HCT116 (cell line): ENCODE measurements at regions not wholly inside any gene's neighbourhood (a gene's known extent, or its start where the extent isn't known, plus 50 kb on each side); places are given as distances from the start of the nearest gene placed in this dataset.

Source experiments
- ATAC-seq: fragments of 200-7000 bp; cut with Tn5 transposase; 2 replicates; pipeline ENCODE4 v1.9.1; 2020; ENCODE audit warnings: mild to moderate bottlenecking, moderate library complexity
- BruUV-seq: library from RNA; stranded (reverse); fragments of 400-500 nt; replicated peaks from 2 replicates; lab custom pipeline; 2021; lab: Mats Ljungman, UMichigan
- CTCF ChIA-PET: fragments of 300-600 bp; sonication (Branson Sonifier 250); formaldehyde crosslinking; loops from one replicate; lab custom pipeline; 2021; ENCODE audit warnings: antibody characterized with exemption; lab: Charles Lee
- POLR2A ChIA-PET: fragments of 300-600, 350-600 bp; sonication (Branson Sonifier 250); formaldehyde crosslinking; loops from one replicate; lab custom pipeline; 2021; ENCODE audit warnings: antibody characterized with exemption; lab: Charles Lee
- RAD21 ChIA-PET, 2 experiments: fragments of 300-600 bp; sonication (Branson Sonifier 250); formaldehyde crosslinking; loops; one replicate each; lab custom pipeline; 2023; ENCODE audit warnings: low total read pairs in 2 of 2; ENCODE audit not compliant: uncharacterized antibody in 2 of 2, unreplicated experiment in 2 of 2, low non-redundant PET in 1 of 2; lab: Charles Lee
- DNase-seq: peaks from one replicate; pipeline ENCODE4 v3.0.0-alpha.2; 2010; ENCODE audit warnings: low read depth, low spot score
- H2AFZ ChIP-seq: fragments of 200-600 bp; shearing (Covaris generic), sonication (generic); 2 replicates; pipeline ENCODE4 v1.6.1; 2017; ENCODE audit warnings: low read depth, mixed run types, mixed read lengths, antibody characterized with exemption, low read length; ENCODE audit not compliant: poor library complexity, severe bottlenecking
- H3K27ac ChIP-seq: 2 replicates; pipeline ENCODE4 v1.5.1; 2012; ENCODE audit warnings: low read depth, low read length
- H3K27me3 ChIP-seq: fragments of 200-600 bp; sonication (generic); 2 replicates; pipeline ENCODE4 v1.6.1; 2016; ENCODE audit warnings: mixed run types, low read length, mixed read lengths; ENCODE audit not compliant: insufficient read depth
- H3K36me3 ChIP-seq, 2 experiments: fragments of 200-500 bp in 1 of 2; fragments of 200-600 bp in 1 of 2; sonication (Bioruptor generic) in 1 of 2; sonication (generic) in 1 of 2; 2 replicates each; pipeline versions ENCODE4 v1.5.1 to v1.6.1; 2014 to 2016; ENCODE audit warnings: low read length in 2 of 2, inconsistent platforms in 1 of 2, mixed read lengths in 1 of 2, mixed run types in 1 of 2; ENCODE audit not compliant: insufficient read depth in 2 of 2, control insufficient read depth in 1 of 2
- H3K4me1 ChIP-seq, 2 experiments: fragments of 200-600 bp in 1 of 2; sonication (generic) in 1 of 2; 2 replicates each; pipeline versions ENCODE4 v1.5.1 to v1.6.1; 2012 to 2017; ENCODE audit warnings: low read length in 2 of 2, inconsistent platforms in 1 of 2, mild to moderate bottlenecking in 1 of 2, mixed read lengths in 1 of 2, mixed run types in 1 of 2, moderate library complexity in 1 of 2; ENCODE audit not compliant: insufficient read depth in 2 of 2, control insufficient read depth in 1 of 2
- H3K4me2 ChIP-seq: fragments of 200-600 bp; sonication (generic); 2 replicates; pipeline ENCODE4 v1.6.1; 2017; ENCODE audit warnings: mixed run types, low read length, mixed read lengths
- H3K4me3 ChIP-seq, 2 experiments: fragments of 200-600 bp in 1 of 2; sonication (generic) in 1 of 2; replicated peaks in 1 of 2; 2 replicates each; pipeline ENCODE4 v1.5.1; 2011 to 2016; ENCODE audit warnings: low read length in 2 of 2, control low read depth in 1 of 2, low read depth in 1 of 2, mild to moderate bottlenecking in 1 of 2, mixed read lengths in 1 of 2, mixed run types in 1 of 2
- H3K79me2 ChIP-seq: fragments of 200-600 bp; sonication (generic); 2 replicates; pipeline ENCODE4 v1.6.1; 2017; ENCODE audit warnings: mild to moderate bottlenecking, mixed run types, low read length, moderate library complexity, mixed read lengths; ENCODE audit not compliant: insufficient read depth
- H3K9ac ChIP-seq: fragments of 200-600 bp; sonication (generic); 2 replicates; pipeline ENCODE4 v1.6.1; 2016; ENCODE audit warnings: low read length, mixed read lengths
- H3K9me2 ChIP-seq: fragments of 200-600 bp; sonication (generic), shearing (Covaris generic); 2 replicates; pipeline ENCODE4 v1.6.1; 2017; ENCODE audit warnings: mixed run types, mild to moderate bottlenecking, moderate library complexity; ENCODE audit not compliant: insufficient read depth
- H3K9me3 ChIP-seq, 2 experiments: fragments of 200-500 bp in 1 of 2; fragments of 200-600 bp in 1 of 2; sonication (Bioruptor generic) in 1 of 2; sonication (generic) in 1 of 2; 2 replicates each; pipeline ENCODE4 v1.6.1; 2014 to 2017; ENCODE audit warnings: low read length in 2 of 2, mixed read lengths in 2 of 2, inconsistent platforms in 1 of 2, low read depth in 1 of 2, mild to moderate bottlenecking in 1 of 2, mixed run types in 1 of 2, moderate library complexity in 1 of 2; ENCODE audit not compliant: control insufficient read depth in 1 of 2, insufficient read depth in 1 of 2
- H4K20me1 ChIP-seq: fragments of 200-600 bp; sonication (generic), shearing (Covaris generic); 2 replicates; pipeline ENCODE4 v1.6.1; 2017; ENCODE audit warnings: mixed run types, mild to moderate bottlenecking, moderate library complexity; ENCODE audit not compliant: insufficient read depth
- CBX3 ChIP-seq: IDR thresholded peaks from 2 replicates; pipeline ENCODE4 v1.6.1; 2012; ENCODE audit warnings: low read depth
- EZH2 ChIP-seq: fragments of 200-600 bp; sonication (generic); IDR thresholded peaks from 2 replicates; pipeline ENCODE4 v1.6.1; 2017; ENCODE audit warnings: antibody characterized with exemption, mixed run types
- EZH2phosphoT487 ChIP-seq: fragments of 200-600 bp; IDR thresholded peaks from 2 replicates; pipeline ENCODE4 v1.6.1; 2018; ENCODE audit warnings: antibody characterized with exemption, borderline replicate concordance
- POLR2A ChIP-seq: IDR thresholded peaks from 2 replicates; pipeline ENCODE4 v1.7.0; 2011; ENCODE audit warnings: borderline replicate concordance; ENCODE audit not compliant: insufficient read depth, insufficient read length; ENCODE audit errors: extremely low read depth
- POLR2AphosphoS5 ChIP-seq: IDR thresholded peaks from 2 replicates; pipeline ENCODE4 v1.6.1; 2011; ENCODE audit warnings: mild to moderate bottlenecking, low read depth, low read length, moderate library complexity
- RAD21 ChIP-seq: IDR thresholded peaks from 2 replicates; pipeline ENCODE4 v1.6.1; 2012; ENCODE audit warnings: low read depth, mild to moderate bottlenecking
- SIN3A ChIP-seq: IDR thresholded peaks from 2 replicates; pipeline ENCODE4 v1.6.1; 2012; ENCODE audit warnings: low read depth
- SRF ChIP-seq: IDR thresholded peaks from 2 replicates; pipeline ENCODE4 v1.6.1; 2012; ENCODE audit warnings: low read depth
- TCF7L2 ChIP-seq: IDR thresholded peaks from 2 replicates; pipeline ENCODE4 v1.7.0; 2011; ENCODE audit warnings: borderline replicate concordance, inconsistent platforms; ENCODE audit not compliant: insufficient read depth, insufficient read length; ENCODE audit errors: extremely low read depth
- YY1 ChIP-seq: IDR thresholded peaks from 2 replicates; pipeline ENCODE4 v1.6.1; 2011; ENCODE audit warnings: low read length, low read depth, moderate library complexity, mild to moderate bottlenecking; ENCODE audit not compliant: insufficient replicate concordance; ENCODE audit errors: extremely low read depth
- ZBTB33 ChIP-seq: IDR thresholded peaks from 2 replicates; pipeline ENCODE4 v1.6.1; 2011; ENCODE audit warnings: mild to moderate bottlenecking, low read length, moderate library complexity; ENCODE audit not compliant: insufficient replicate concordance; ENCODE audit errors: extremely low read depth
- intact Hi-C: fragments of 100-400 bp; cut with micrococcal nuclease; formaldehyde crosslinking; loops from 2 replicates; pipeline ENCODE4 v1.10.0; 2022
- TF ChIP-seq, protein P1 (sequence below), 3 experiments: fragments of 200-600 bp in 1 of 3; sonication (generic) in 1 of 3; IDR thresholded peaks in 2 of 3; conservative IDR thresholded peaks in 1 of 3; 2 replicates each; pipeline ENCODE4 v1.5.1; 2012 to 2017; ENCODE audit warnings: low read depth in 2 of 3, low read length in 2 of 3, antibody characterized with exemption in 1 of 3, borderline replicate concordance in 1 of 3, control low read depth in 1 of 3, mild to moderate bottlenecking in 1 of 3, mixed read lengths in 1 of 3, mixed run types in 1 of 3, moderate library complexity in 1 of 3; ENCODE audit not compliant: insufficient read depth in 1 of 3

- H2AFZ ChIP-seq = no peak overlapping the region
- H3K9me3 ChIP-seq = no peaks in the 10 kb centered on the region
- H3K4me2 ChIP-seq = no peak overlapping the region
- H4K20me1 ChIP-seq = no peaks in the 10 kb centered on the region
- no peak overlapping the region for H3K9ac ChIP-seq
- ChIA-PET RAD21 (no interaction called here), POLR2A (no interaction called here), CTCF (no interaction called here)
- H3K36me3 ChIP-seq = no peaks in the 10 kb centered on the region
- no peak for DNase-seq
- H3K4me3 ChIP-seq = no peak overlapping the region
- no peaks in the 10 kb centered on the region for H3K9me2 ChIP-seq
- intact Hi-C loops = no loop called here
- no peaks in the 10 kb centered on the region for H3K79me2 ChIP-seq
- TF ChIP-seq CBX3 (no peak), EZH2 (no peak), RAD21 (no peak), YY1 (no peak)
- TF ChIP-seq, protein P1, sequence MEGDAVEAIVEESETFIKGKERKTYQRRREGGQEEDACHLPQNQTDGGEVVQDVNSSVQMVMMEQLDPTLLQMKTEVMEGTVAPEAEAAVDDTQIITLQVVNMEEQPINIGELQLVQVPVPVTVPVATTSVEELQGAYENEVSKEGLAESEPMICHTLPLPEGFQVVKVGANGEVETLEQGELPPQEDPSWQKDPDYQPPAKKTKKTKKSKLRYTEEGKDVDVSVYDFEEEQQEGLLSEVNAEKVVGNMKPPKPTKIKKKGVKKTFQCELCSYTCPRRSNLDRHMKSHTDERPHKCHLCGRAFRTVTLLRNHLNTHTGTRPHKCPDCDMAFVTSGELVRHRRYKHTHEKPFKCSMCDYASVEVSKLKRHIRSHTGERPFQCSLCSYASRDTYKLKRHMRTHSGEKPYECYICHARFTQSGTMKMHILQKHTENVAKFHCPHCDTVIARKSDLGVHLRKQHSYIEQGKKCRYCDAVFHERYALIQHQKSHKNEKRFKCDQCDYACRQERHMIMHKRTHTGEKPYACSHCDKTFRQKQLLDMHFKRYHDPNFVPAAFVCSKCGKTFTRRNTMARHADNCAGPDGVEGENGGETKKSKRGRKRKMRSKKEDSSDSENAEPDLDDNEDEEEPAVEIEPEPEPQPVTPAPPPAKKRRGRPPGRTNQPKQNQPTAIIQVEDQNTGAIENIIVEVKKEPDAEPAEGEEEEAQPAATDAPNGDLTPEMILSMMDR (IDR thresholded peaks at IDR 0.05 in 2 of 3, conservative IDR thresholded peaks at IDR 0.05 in 1 of 3; ENCODE audit: borderline replicate concordance in 1 of 3, insufficient read depth in 1 of 3, low read depth in 2 of 3, low read length in 2 of 3) = no peak
- BruUV-seq = no TSS peak
- no peak overlapping the region for H3K27ac ChIP-seq
- H3K27me3 ChIP-seq = peaks cover 9% of the 10 kb centered on the region; the same call in 1 of the 2 replicates
- ATAC-seq = no peak
- no peaks in the 10 kb centered on the region for H3K4me1 ChIP-seq
These were observed 111.4 kb upstream of the TAC1 start for GRCh38 chr7:97620495-97620894.

DNA sequence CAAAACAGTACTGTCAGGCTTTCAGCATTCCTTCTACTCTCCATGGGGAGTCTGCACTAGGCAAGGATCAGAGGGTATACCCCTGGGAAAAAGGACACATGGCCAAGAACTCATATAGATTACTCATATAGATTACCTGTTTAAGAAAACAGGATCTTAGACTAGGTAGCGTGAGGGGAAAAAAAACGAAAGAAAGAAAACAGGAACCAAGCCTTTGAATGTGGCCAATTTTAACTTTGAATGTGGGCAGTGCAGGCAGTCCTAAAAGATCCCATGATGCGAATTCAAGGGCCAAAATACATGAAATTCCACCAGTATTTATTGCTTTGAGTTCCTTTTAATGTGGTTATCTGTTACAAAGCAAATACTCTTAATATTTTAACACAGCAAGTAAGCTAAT is 108.6 kb upstream of the TAC1 start:
- no peak for ATAC-seq
- no peak overlapping the region for H3K4me2 ChIP-seq
- H3K4me1 ChIP-seq = no peaks in the 10 kb centered on the region
- intact Hi-C loops = no loop called here
- POLR2A ChIA-PET = no interaction called here
- peaks cover 13% of the 10 kb centered on the region for H3K27me3 ChIP-seq
- H3K4me3 ChIP-seq = no peak overlapping the region
- no peak overlapping the region for H2AFZ ChIP-seq
- H3K79me2 ChIP-seq = no peaks in the 10 kb centered on the region
- BruUV-seq = no TSS peak
- no peak for DNase-seq
- no peak overlapping the region for H3K9ac ChIP-seq
- H3K27ac ChIP-seq = no peak overlapping the region
- H4K20me1 ChIP-seq = no peaks in the 10 kb centered on the region
- H3K9me2 ChIP-seq = no peaks in the 10 kb centered on the region
- CTCF ChIA-PET = no interaction called here
- RAD21 ChIA-PET = no interaction called here
- no peaks in the 10 kb centered on the region for H3K9me3 ChIP-seq
- no peaks in the 10 kb centered on the region for H3K36me3 ChIP-seq
- TF ChIP-seq TCF7L2 (no peak), POLR2A (no peak), POLR2AphosphoS5 (no peak), ZBTB33 (no peak), SIN3A (no peak), SRF (no peak), EZH2phosphoT487 (no peak)
- TF ChIP-seq, protein P1 (IDR thresholded peaks at IDR 0.05 in 2 of 3, conservative IDR thresholded peaks at IDR 0.05 in 1 of 3; ENCODE audit: borderline replicate concordance in 1 of 3, insufficient read depth in 1 of 3, low read depth in 2 of 3, low read length in 2 of 3) = no peak
